Adrenal gland (tissue), 9 donors: ENCODE measurements at regions not wholly inside any gene's neighbourhood (a gene's known extent, or its start where the extent isn't known, plus 50 kb on each side); places are given as distances from the start of the nearest gene placed in this dataset.

Source experiments
- DNase-seq, 7 donors: peaks; one replicate each; pipeline ENCODE4 v3.0.0-alpha.2; 2019 to 2020
- H3K27ac ChIP-seq, 5 donors: fragments of 200-600 bp; sonication (generic) in 4 of 5; 1 replicate in 3 of 5; 2 replicates in 2 of 5; pipeline versions ENCODE4 v1.5.1 to v1.8.0; 2016 to 2020; ENCODE audit warnings: mild to moderate bottlenecking in 1 of 5
- H3K27me3 ChIP-seq: fragments of 200-600 bp; 2 replicates; pipeline ENCODE4 v1.8.0; 2021
- H3K36me3 ChIP-seq, 2 donors: fragments of 200-600 bp; replicated peaks in 1 of 2; 1 replicate in 1 of 2; 2 replicates in 1 of 2; pipeline versions ENCODE4 v1.5.1 to v1.8.0; 2018 to 2022
- H3K4me1 ChIP-seq, 2 donors: fragments of 200-600 bp; replicated peaks in 1 of 2; 1 replicate in 1 of 2; 2 replicates in 1 of 2; pipeline versions ENCODE4 v1.5.1 to v1.8.0; 2018 to 2021
- H3K4me3 ChIP-seq, 4 donors: fragments of 200-600 bp; sonication (generic) in 3 of 4; one replicate each; pipeline ENCODE4 v1.5.1; 2016 to 2018
- H3K9me3 ChIP-seq, 3 donors: fragments of 200-600 bp; sonication (generic) in 1 of 3; replicated peaks in 1 of 3; 1 replicate in 2 of 3; 2 replicates in 1 of 3; pipeline versions ENCODE4 v1.5.1 to v1.8.0; 2016 to 2021
- CTCF ChIP-seq, 6 experiments: fragments of 450-650 bp in 4 of 6; fragments of 200-600 bp in 2 of 6; sonication (generic) in 1 of 6; IDR thresholded peaks; 1 replicate in 5 of 6; 2 replicates in 1 of 6; pipeline versions ENCODE4 v1.5.1 to v1.8.0; 2016 to 2021; ENCODE audit warnings: antibody characterized with exemption in 6 of 6, mild to moderate bottlenecking in 2 of 6, moderate library complexity in 1 of 6
- POLR2A ChIP-seq, 2 donors: fragments of 450-650 bp; IDR thresholded peaks; one replicate each; pipeline ENCODE4 v1.6.1; 2017; ENCODE audit warnings: antibody characterized with exemption in 2 of 2, mild to moderate bottlenecking in 2 of 2, moderate library complexity in 1 of 2
- WGBS, 4 donors: extraction: QIAGEN DNeasy Blood & Tissue Kit in 2 of 4; methylation state at CpG; one replicate each; pipeline versions ENCODE4 v1.1.5 to v1.1.7; 2013 to 2017; 5-methylcytosine and 5-hydroxymethylcytosine counted together
- intact Hi-C, 2 donors: fragments of 100-400 bp; cut with DNase I; formaldehyde crosslinking; loops; one replicate each; pipeline versions ENCODE4 v1.14.1 to v1.15.0; 2022 to 2023
- donor health status: healthy with polysubstance abuse.
- donor health status: Bipolar disorder and iron deficiency.
- donor health status: DM: yes; HTN: yes; CAD: no.
- donor health status: DM: no; HTN: no; CAD: no.
- donor health status: DM: no; HTN: no; CAD: no.

GRCh38 chr7:21099955-21100354 lies 313.3 kb upstream of the SP8 start:
- Histone ChIP-seq H3K36me3 (no peaks in the 10 kb centered on the region), H3K27ac (no peak overlapping the region), H3K4me3 (no peak overlapping the region), H3K27me3 (no peaks in the 10 kb centered on the region), H3K4me1 (no peaks in the 10 kb centered on the region), H3K9me3 (no peaks in the 10 kb centered on the region)
- TF ChIP-seq POLR2A (IDR thresholded peaks at IDR 0.05), result no peak
- TF ChIP-seq CTCF (IDR thresholded peaks at IDR 0.05), result no peak
- intact Hi-C loops, result no loop called here
- DNase-seq, result no peak

GRCh38 chr7:21101541-21101940 lies 314.9 kb upstream of the SP8 start:
- 75 to 90% (median 83%) methylated on average over 2 of the region's 2 CpGs for WGBS, 4 donors
- TF ChIP-seq POLR2A (IDR thresholded peaks at IDR 0.05) (no peak), CTCF (IDR thresholded peaks at IDR 0.05) (no peak)
- Histone ChIP-seq H3K4me3 (no peak overlapping the region), H3K9me3 (no peaks in the 10 kb centered on the region), H3K27ac (no peak overlapping the region), H3K36me3 (no peaks in the 10 kb centered on the region), H3K4me1 (no peaks in the 10 kb centered on the region), H3K27me3 (no peaks in the 10 kb centered on the region)
- no peak for DNase-seq
- intact Hi-C loops, result no loop called here

- H3K4me1 ChIP-seq, result no peaks in the 10 kb centered on the region
- intact Hi-C loops, result no loop called here
- no peak for DNase-seq
- H3K9me3 ChIP-seq, result no peaks in the 10 kb centered on the region
- 72 to 86% (median 75%) methylated on average over 4 of the region's 4 CpGs for WGBS, 4 donors
- TF ChIP-seq POLR2A (IDR thresholded peaks at IDR 0.05), result no peak
- TF ChIP-seq CTCF (IDR thresholded peaks at IDR 0.05), result no peak
- H3K4me3 ChIP-seq, result no peak overlapping the region
- H3K27me3 ChIP-seq, result no peaks in the 10 kb centered on the region
- no peaks in the 10 kb centered on the region for H3K36me3 ChIP-seq
- H3K27ac ChIP-seq, result no peak overlapping the region
Measured at GRCh38 chr7:21103426-21104123, 316.9 kb upstream of the SP8 start.

GRCh38 chr7:21104124-21104500 lies 317.4 kb upstream of the SP8 start:
- Histone ChIP-seq H3K27ac (no peak overlapping the region), H3K9me3 (no peaks in the 10 kb centered on the region), H3K4me1 (no peaks in the 10 kb centered on the region), H3K36me3 (no peaks in the 10 kb centered on the region), H3K4me3 (no peak overlapping the region), H3K27me3 (no peaks in the 10 kb centered on the region)
- intact Hi-C loops, result no loop called here
- TF ChIP-seq POLR2A (IDR thresholded peaks at IDR 0.05), result no peak
- no peak for TF ChIP-seq CTCF (IDR thresholded peaks at IDR 0.05)
- DNase-seq, result no peak
- WGBS, 4 donors, result 63 to 76% (median 69%) methylated on average over 3 to 4 of the region's 4 CpGs
